ENCODE measurements at regions not wholly inside any gene's neighbourhood (a gene's known extent, or its start where the extent isn't known, plus 50 kb on each side); places are given as distances from the start of the nearest gene placed in this dataset.

DNA sequence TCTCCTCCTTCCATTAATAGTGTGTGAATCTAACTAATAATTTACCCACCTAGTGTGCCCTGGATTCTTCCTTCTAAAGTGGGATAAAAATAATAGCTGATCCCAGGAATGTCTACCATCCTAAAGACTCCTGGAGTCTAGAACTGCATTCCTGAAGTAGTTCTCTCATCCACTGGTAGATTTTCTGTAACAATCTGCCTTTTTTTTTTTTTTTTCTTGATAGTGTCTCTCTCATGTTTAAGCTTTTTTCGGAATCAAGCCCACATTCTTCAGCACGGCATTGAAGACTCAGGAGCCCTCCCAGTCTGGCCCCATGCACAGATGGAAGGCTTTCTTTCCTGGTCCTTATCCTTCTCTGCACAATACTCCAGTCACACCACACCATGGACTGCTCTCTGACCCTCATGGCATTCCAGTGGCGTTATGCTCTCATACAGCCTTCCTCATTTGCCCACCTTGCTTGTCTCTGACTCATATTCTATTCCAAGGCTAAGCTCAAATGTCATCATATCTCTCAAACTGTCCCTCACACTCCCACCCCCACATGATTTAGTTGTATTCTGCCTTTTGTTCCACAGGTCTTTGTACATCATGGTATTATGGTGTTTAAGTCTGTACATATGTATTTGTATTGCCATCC, 68.7 kb upstream of the FRY start:
- Histone ChIP-seq H3K4me2 (ENCODE audit: insufficient read depth, low read length) (no peak overlapping the region), H3K79me2 (ENCODE audit: insufficient read depth, low read length) (no peaks in the 10 kb centered on the region), H3K9me3 (ENCODE audit: low read depth, low read length) (no peaks in the 10 kb centered on the region), H3K4me1 (ENCODE audit: insufficient read depth, low read length) (peaks cover 14% of the 10 kb centered on the region), H4K20me1 (ENCODE audit: insufficient read depth, low read length) (no peaks in the 10 kb centered on the region), H3K4me3 (ENCODE audit: insufficient read depth, low read length) (no peak overlapping the region), H3K27ac (ENCODE audit: low read depth, low read length) (no peak overlapping the region), H2AFZ (ENCODE audit: low read length) (no peak overlapping the region), H3K36me3 (ENCODE audit: insufficient read depth, low read length) (no peaks in the 10 kb centered on the region), H3K27me3 (ENCODE audit: insufficient read depth, low read length) (no peaks in the 10 kb centered on the region)
- TF ChIP-seq, protein P1, sequence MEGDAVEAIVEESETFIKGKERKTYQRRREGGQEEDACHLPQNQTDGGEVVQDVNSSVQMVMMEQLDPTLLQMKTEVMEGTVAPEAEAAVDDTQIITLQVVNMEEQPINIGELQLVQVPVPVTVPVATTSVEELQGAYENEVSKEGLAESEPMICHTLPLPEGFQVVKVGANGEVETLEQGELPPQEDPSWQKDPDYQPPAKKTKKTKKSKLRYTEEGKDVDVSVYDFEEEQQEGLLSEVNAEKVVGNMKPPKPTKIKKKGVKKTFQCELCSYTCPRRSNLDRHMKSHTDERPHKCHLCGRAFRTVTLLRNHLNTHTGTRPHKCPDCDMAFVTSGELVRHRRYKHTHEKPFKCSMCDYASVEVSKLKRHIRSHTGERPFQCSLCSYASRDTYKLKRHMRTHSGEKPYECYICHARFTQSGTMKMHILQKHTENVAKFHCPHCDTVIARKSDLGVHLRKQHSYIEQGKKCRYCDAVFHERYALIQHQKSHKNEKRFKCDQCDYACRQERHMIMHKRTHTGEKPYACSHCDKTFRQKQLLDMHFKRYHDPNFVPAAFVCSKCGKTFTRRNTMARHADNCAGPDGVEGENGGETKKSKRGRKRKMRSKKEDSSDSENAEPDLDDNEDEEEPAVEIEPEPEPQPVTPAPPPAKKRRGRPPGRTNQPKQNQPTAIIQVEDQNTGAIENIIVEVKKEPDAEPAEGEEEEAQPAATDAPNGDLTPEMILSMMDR (IDR thresholded peaks at IDR 0.05; ENCODE audit: extremely low read depth, low read depth, low read length) = no peak
- no peak for DNase-seq (ENCODE audit: insufficient read length, low spot score, missing footprints)

DNA sequence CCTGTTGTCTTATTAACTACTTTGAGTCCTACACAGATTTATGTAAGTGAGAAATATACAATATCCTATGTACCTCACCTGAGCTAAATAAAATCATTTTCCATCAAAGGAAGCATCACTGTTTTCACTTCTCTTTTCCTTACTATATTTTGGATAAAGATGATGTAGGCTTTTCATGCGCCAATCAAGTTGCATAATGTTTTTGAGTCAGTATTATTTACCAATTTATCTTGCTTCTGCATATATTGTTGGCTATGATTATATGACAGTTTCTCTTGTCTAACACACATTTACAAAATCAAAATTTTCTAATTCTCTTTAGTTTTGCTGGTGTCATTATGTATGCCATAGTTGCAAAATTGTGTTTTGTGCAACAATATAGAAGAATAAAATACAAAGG, 67.9 kb upstream of the FRY start:
- Histone ChIP-seq H2AFZ (ENCODE audit: low read length) (no peak overlapping the region), H3K79me2 (ENCODE audit: insufficient read depth, low read length) (no peaks in the 10 kb centered on the region), H3K27me3 (ENCODE audit: insufficient read depth, low read length) (no peaks in the 10 kb centered on the region), H3K27ac (ENCODE audit: low read depth, low read length) (no peak overlapping the region), H4K20me1 (ENCODE audit: insufficient read depth, low read length) (no peaks in the 10 kb centered on the region), H3K9me3 (ENCODE audit: low read depth, low read length) (no peaks in the 10 kb centered on the region), H3K4me3 (ENCODE audit: insufficient read depth, low read length) (no peak overlapping the region), H3K4me1 (ENCODE audit: insufficient read depth, low read length) (peaks cover 14% of the 10 kb centered on the region), H3K36me3 (ENCODE audit: insufficient read depth, low read length) (no peaks in the 10 kb centered on the region), H3K4me2 (ENCODE audit: insufficient read depth, low read length) (no peak overlapping the region)
- TF ChIP-seq, protein P1 (IDR thresholded peaks at IDR 0.05; ENCODE audit: extremely low read depth, low read depth, low read length) = no peak
- no peak for DNase-seq (ENCODE audit: insufficient read length, low spot score, missing footprints)

GRCh38 chr13:31964168-31964567, 67.4 kb upstream of the FRY start:
- Histone ChIP-seq H3K27ac (ENCODE audit: low read depth, low read length) (no peak overlapping the region), H3K4me1 (ENCODE audit: insufficient read depth, low read length) (peaks cover 14% of the 10 kb centered on the region), H4K20me1 (ENCODE audit: insufficient read depth, low read length) (no peaks in the 10 kb centered on the region), H3K4me2 (ENCODE audit: insufficient read depth, low read length) (no peak overlapping the region), H3K79me2 (ENCODE audit: insufficient read depth, low read length) (no peaks in the 10 kb centered on the region), H2AFZ (ENCODE audit: low read length) (no peak overlapping the region), H3K36me3 (ENCODE audit: insufficient read depth, low read length) (no peaks in the 10 kb centered on the region), H3K27me3 (ENCODE audit: insufficient read depth, low read length) (no peaks in the 10 kb centered on the region), H3K4me3 (ENCODE audit: insufficient read depth, low read length) (no peak overlapping the region), H3K9me3 (ENCODE audit: low read depth, low read length) (no peaks in the 10 kb centered on the region)
- DNase-seq (ENCODE audit: insufficient read length, low spot score, missing footprints) = no peak
- TF ChIP-seq, protein P1 (IDR thresholded peaks at IDR 0.05; ENCODE audit: extremely low read depth, low read depth, low read length) = no peak

DNA sequence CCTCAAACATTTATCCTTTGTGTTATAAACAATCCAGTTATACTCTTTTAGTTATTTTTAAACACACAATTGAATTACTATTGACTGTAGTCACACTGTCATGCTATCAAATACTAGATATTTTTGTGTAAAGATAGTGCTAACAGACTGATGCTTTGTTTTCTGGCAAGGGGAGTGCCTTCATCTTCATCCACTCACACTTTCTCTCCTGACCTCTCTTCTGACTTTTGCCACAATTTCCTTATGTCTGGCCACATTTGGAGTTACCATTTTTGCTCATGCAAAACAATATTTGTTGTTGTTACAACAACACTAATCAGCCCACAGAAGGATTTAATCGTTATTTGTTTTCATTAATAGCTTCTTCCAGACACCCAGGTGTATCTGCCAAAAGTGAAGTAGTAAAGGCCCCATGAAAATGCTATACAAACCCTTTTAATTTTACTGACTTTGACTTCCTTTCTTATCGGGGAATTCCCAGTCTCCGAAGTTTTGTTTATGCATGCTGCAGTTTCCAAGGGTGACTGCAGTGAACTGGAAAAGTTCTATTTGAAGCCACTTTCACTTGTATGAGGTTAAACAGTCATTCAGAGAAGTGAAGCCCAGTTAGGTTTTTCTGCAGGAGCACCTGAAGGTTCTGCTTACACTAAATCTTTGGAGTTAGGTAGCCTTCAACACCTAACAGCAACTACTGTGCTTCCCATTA, 66.1 kb upstream of the FRY start:
- H2AFZ ChIP-seq (ENCODE audit: low read length) = peak overlapping the region; percentile 55
- H3K4me1 ChIP-seq (ENCODE audit: insufficient read depth, low read length) = peaks cover 23% of the 10 kb centered on the region
- peak overlapping the region; percentile 53 for H3K27ac ChIP-seq (ENCODE audit: low read depth, low read length)
- H4K20me1 ChIP-seq (ENCODE audit: insufficient read depth, low read length) = no peaks in the 10 kb centered on the region
- TF ChIP-seq, protein P1 (IDR thresholded peaks at IDR 0.05; ENCODE audit: extremely low read depth, low read depth, low read length) = no peak
- DNase-seq (ENCODE audit: insufficient read length, low spot score, missing footprints) = no peak
- H3K4me2 ChIP-seq (ENCODE audit: insufficient read depth, low read length) = peak overlapping the region; percentile 25
- no peaks in the 10 kb centered on the region for H3K79me2 ChIP-seq (ENCODE audit: insufficient read depth, low read length)
- H3K27me3 ChIP-seq (ENCODE audit: insufficient read depth, low read length) = no peaks in the 10 kb centered on the region
- H3K9me3 ChIP-seq (ENCODE audit: low read depth, low read length) = no peaks in the 10 kb centered on the region
- no peaks in the 10 kb centered on the region for H3K36me3 ChIP-seq (ENCODE audit: insufficient read depth, low read length)
- peak overlapping the region; percentile 11 for H3K4me3 ChIP-seq (ENCODE audit: insufficient read depth, low read length)

All from osteoblast (primary cell).